ENCODE measurements at regions not wholly inside any gene's neighbourhood (a gene's known extent, or its start where the extent isn't known, plus 50 kb on each side); places are given as distances from the start of the nearest gene placed in this dataset.
"Not testable (repeated sequence)": the region's sequence is repeated elsewhere in the genome, so short reads cannot be mapped to it uniquely, and the experiment has no call there.

- DNase-seq, result no peak
Measured at GRCh38 chrX:8018934-8019333, 91.7 kb upstream of the PNPLA4 start.

DNA sequence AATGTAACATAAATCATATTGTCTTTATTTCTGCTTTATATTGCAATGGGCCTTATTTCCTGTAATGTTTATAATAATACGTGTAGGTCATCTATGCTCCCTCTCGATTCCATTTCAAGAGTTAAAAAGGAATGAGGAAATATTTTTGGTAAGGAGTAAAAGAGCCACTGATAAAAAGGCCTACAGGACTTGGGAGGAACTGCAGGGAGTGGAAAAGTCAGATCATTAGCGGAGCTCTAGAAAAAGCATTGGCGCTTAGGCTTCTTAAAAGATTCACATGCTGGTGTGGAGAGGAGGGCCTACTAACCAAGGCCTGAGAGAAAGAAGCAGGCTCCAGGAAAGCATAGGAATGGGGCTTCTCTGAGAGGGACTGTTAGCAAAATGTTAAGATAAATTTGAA lies 82.9 kb upstream of the PNPLA4 start:
- no peak for DNase-seq

GRCh38 chrX:8005678-8006347 lies 78.6 kb upstream of the PNPLA4 start:
- DNase-seq, result no peak

- no peak for DNase-seq
Measured at GRCh38 chrX:8003147-8003883, 76.1 kb upstream of the PNPLA4 start.

DNA sequence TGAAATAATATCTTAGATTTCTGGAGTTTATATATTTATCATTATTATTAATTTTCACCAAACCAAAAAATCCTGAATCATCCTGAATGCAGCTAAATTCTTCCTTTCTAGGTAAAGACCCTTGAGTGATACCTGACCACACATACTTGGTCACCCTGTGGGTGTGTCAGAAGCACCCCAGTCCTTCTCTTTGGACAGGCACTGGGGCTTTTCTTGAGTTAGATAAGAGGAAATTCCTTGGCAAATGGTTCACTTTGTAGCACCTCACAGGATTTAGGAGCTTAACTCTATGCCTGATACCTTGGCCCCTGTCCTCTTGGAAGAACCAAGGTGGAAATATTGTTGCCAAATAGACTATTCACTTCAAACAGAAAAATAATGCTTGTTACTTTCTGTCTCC lies 69.6 kb upstream of the PNPLA4 start:
- DNase-seq, result no peak

- DNase-seq, result peak; percentile 46
Measured at GRCh38 chrX:7996414-7996813, 69.2 kb upstream of the PNPLA4 start.

- no peak for DNase-seq
Measured at GRCh38 chrX:7993873-7994272, 66.7 kb upstream of the PNPLA4 start.

DNA sequence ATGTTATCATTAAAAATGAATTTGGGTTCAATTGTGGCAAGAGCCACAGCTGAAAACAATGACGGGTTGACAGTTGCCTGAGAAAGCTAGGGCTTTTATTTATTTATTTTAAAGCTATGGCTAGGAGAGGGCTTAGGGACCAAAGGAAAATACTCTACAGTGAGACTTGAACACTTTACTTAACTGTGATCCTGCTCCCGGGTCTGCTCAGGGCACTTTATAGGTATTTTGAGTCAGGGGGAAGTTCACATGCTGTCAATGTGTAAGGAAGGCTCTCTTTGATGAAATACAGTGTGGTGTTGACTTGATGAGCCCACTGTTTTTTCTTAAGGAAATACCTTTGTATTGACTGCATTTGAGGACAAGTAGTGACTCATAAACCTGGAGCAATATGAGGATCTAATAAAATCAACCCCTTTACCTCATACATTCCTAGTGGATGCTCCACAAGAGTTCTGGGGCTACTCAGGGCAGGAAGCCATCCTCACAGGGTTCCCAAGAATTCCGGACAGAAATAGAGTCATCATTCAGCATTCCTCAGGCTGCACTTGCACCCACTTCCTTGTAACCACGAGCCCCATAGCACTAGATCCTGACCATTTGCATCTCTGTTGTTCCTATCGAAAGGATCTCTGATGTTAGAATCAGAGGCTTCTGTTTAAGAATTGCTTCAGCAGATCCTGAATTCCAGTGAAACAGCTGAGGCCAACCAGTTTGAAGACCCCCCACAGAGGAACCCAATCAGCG lies 61.0 kb upstream of the PNPLA4 start:
- DNase-seq, result not testable (repeated sequence)

GRCh38 chrX:7987160-7988012 lies 60.2 kb upstream of the PNPLA4 start:
- DNase-seq, result no peak

- not testable (repeated sequence) for DNase-seq
Measured at GRCh38 chrX:7986738-7987137, 59.5 kb upstream of the PNPLA4 start.

GRCh38 chrX:7985568-7985967 lies 58.4 kb upstream of the PNPLA4 start:
- no peak for DNase-seq

GRCh38 chrX:7983581-7983980 lies 56.4 kb upstream of the PNPLA4 start:
- no peak for DNase-seq
